ENCODE measurements at regions not wholly inside any gene's neighbourhood (a gene's known extent, or its start where the extent isn't known, plus 50 kb on each side); places are given as distances from the start of the nearest gene placed in this dataset.
"Not testable (repeated sequence)": the region's sequence is repeated elsewhere in the genome, so short reads cannot be mapped to it uniquely, and the experiment has no call there.

GRCh38 chr4:112767386-112767785 lies 130.4 kb downstream of the LARP7 start:
- FAIRE-seq (no peak), DNase-seq (ENCODE audit: low spot score in 2 of 2) (no peak)

- FAIRE-seq (no peak), DNase-seq (ENCODE audit: low spot score in 2 of 2) (no peak)
These were observed 133.2 kb downstream of the LARP7 start for GRCh38 chr4:112770114-112770513.

- no peak for DNase-seq (ENCODE audit: low spot score in 2 of 2)
- FAIRE-seq: no peak
These were observed 138.9 kb downstream of the LARP7 start for GRCh38 chr4:112775801-112776200.

GRCh38 chr4:112776535-112776934 lies 139.6 kb downstream of the LARP7 start:
- FAIRE-seq: no peak

GRCh38 chr4:112778520-112778919 lies 141.6 kb downstream of the LARP7 start:
- no peak for DNase-seq (ENCODE audit: low spot score in 2 of 2)

More at GRCh38 chr4:112776535-112776934, 139.6 kb downstream of the LARP7 start:
- no peak for DNase-seq (ENCODE audit: low spot score in 2 of 2)

GRCh38 chr4:112793033-112793432 lies 156.1 kb downstream of the LARP7 start:
- peak; percentile 90 for FAIRE-seq

More at GRCh38 chr4:112778520-112778919, 141.6 kb downstream of the LARP7 start:
- no peak for FAIRE-seq

GRCh38 chr4:112800001-112800400 lies 163.1 kb downstream of the LARP7 start:
- DNase-seq (ENCODE audit: low spot score in 2 of 2): no peak
- FAIRE-seq: no peak

More at GRCh38 chr4:112793033-112793432, 156.1 kb downstream of the LARP7 start:
- no peak for DNase-seq (ENCODE audit: low spot score in 2 of 2)

GRCh38 chr4:112801341-112801740 lies 164.4 kb downstream of the LARP7 start:
- DNase-seq (ENCODE audit: low spot score in 2 of 2) (no peak), FAIRE-seq (no peak)

GRCh38 chr4:112802780-112803179 lies 165.8 kb downstream of the LARP7 start:
- no peak for FAIRE-seq
- no peak for DNase-seq (ENCODE audit: low spot score in 2 of 2)

GRCh38 chr4:112807083-112807482 lies 170.1 kb downstream of the LARP7 start:
- FAIRE-seq (no peak), DNase-seq (ENCODE audit: low spot score in 2 of 2) (no peak)

- FAIRE-seq (no peak), DNase-seq (ENCODE audit: low spot score in 2 of 2) (no peak)
These were observed 171.1 kb downstream of the LARP7 start for GRCh38 chr4:112808001-112808400.

GRCh38 chr4:112813790-112814189 lies 176.8 kb downstream of the LARP7 start:
- FAIRE-seq (no peak), DNase-seq (ENCODE audit: low spot score in 2 of 2) (no peak)

- DNase-seq (ENCODE audit: low spot score in 2 of 2) (peak; percentile 75 to 79), FAIRE-seq (no peak)
These were observed 181.1 kb downstream of the LARP7 start for GRCh38 chr4:112817933-112818593.

- DNase-seq (ENCODE audit: low spot score in 2 of 2) (no peak), FAIRE-seq (no peak)
These were observed 181.6 kb downstream of the LARP7 start for GRCh38 chr4:112818594-112818965.

- DNase-seq (ENCODE audit: low spot score in 2 of 2) (no peak), FAIRE-seq (no peak)
These were observed 182.8 kb downstream of the LARP7 start for GRCh38 chr4:112819729-112820128.

- DNase-seq (ENCODE audit: low spot score in 2 of 2): no peak
- no peak for FAIRE-seq
These were observed 186.2 kb downstream of the LARP7 start for GRCh38 chr4:112823156-112823555.

GRCh38 chr4:112823606-112824005 lies 186.7 kb downstream of the LARP7 start:
- DNase-seq (ENCODE audit: low spot score in 2 of 2) (no peak), FAIRE-seq (no peak)

- DNase-seq (ENCODE audit: low spot score in 2 of 2): no peak
- FAIRE-seq: no peak
These were observed 193.9 kb downstream of the LARP7 start for GRCh38 chr4:112830753-112831386.

- no peak for FAIRE-seq
- DNase-seq (ENCODE audit: low spot score in 2 of 2): no peak
These were observed 195.6 kb downstream of the LARP7 start for GRCh38 chr4:112832493-112832892.

GRCh38 chr4:112836895-112837294 lies 200.0 kb downstream of the LARP7 start:
- no peak for FAIRE-seq

GRCh38 chr4:112838015-112838414 lies 201.1 kb downstream of the LARP7 start:
- FAIRE-seq; DNase-seq (ENCODE audit: low spot score in 2 of 2): not testable (repeated sequence)

More at GRCh38 chr4:112836895-112837294, 200.0 kb downstream of the LARP7 start:
- DNase-seq (ENCODE audit: low spot score in 2 of 2): no peak

- DNase-seq (ENCODE audit: low spot score in 2 of 2) (no peak), FAIRE-seq (no peak)
These were observed 203.1 kb downstream of the LARP7 start for GRCh38 chr4:112840061-112840460.

Data from frontal cortex (tissue), 3 donors.